Loucy (cell line): ENCODE measurements at regions not wholly inside any gene's neighbourhood (a gene's known extent, or its start where the extent isn't known, plus 50 kb on each side); places are given as distances from the start of the nearest gene placed in this dataset.

Experiments used
- EZH2phosphoT487 ChIP-seq: fragments of 200-600 bp; IDR thresholded peaks from 2 replicates; pipeline ENCODE4 v1.6.1; 2018; ENCODE audit warnings: antibody characterized with exemption, mild to moderate bottlenecking, moderate library complexity, borderline replicate concordance
- TF ChIP-seq, protein P1 (sequence below): fragments of 200-600 bp; sonication (generic); conservative IDR thresholded peaks from 2 replicates; pipeline ENCODE4 v1.5.1; 2014; ENCODE audit warnings: mild to moderate bottlenecking, antibody characterized with exemption, low read length

DNA sequence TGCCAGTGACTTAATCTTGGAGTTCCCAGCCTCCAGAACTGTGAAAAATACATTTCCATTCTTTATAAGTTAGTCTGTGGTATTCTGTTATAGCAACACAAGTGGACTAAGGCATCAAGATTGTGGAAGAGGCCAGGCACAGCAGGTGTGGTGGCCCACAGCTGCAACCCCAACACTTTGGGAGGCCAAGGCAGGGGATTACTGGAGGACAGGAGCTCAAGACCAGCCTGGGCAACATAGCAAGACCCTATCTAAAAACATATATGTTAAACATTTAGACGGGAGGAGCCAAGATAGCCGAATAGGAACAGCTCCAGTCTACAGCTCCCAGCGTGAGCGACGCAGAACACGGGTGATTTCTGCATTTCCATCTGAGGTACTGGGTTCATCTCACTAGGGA, 310.4 kb downstream of the FOXO1 start:
- TF ChIP-seq, protein P1, sequence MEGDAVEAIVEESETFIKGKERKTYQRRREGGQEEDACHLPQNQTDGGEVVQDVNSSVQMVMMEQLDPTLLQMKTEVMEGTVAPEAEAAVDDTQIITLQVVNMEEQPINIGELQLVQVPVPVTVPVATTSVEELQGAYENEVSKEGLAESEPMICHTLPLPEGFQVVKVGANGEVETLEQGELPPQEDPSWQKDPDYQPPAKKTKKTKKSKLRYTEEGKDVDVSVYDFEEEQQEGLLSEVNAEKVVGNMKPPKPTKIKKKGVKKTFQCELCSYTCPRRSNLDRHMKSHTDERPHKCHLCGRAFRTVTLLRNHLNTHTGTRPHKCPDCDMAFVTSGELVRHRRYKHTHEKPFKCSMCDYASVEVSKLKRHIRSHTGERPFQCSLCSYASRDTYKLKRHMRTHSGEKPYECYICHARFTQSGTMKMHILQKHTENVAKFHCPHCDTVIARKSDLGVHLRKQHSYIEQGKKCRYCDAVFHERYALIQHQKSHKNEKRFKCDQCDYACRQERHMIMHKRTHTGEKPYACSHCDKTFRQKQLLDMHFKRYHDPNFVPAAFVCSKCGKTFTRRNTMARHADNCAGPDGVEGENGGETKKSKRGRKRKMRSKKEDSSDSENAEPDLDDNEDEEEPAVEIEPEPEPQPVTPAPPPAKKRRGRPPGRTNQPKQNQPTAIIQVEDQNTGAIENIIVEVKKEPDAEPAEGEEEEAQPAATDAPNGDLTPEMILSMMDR = no peak
- TF ChIP-seq EZH2phosphoT487 = no peak
